ENCODE measurements at regions not wholly inside any gene's neighbourhood (a gene's known extent, or its start where the extent isn't known, plus 50 kb on each side); places are given as distances from the start of the nearest gene placed in this dataset.

GRCh38 chrX:54866609-54867008 lies 54.0 kb upstream of the TRO start:
- DNase-seq (no peak), FAIRE-seq (peak; percentile 27)
- Histone ChIP-seq H3K9ac (ENCODE audit: low read length in 3 of 3) (no peak overlapping the region), H3K27me3 (ENCODE audit: control insufficient read depth, insufficient read depth, low read length) (no peaks in the 10 kb centered on the region), H3K36me3 (ENCODE audit: control insufficient read depth in 2 of 3, insufficient read depth in 3 of 3, low read length in 3 of 3) (no peaks in the 10 kb centered on the region), H3K9me3 (ENCODE audit: control insufficient read depth in 2 of 3, insufficient read depth in 1 of 3, low read length in 3 of 3) (peaks cover 0 to 1% (median 0%) of the 10 kb centered on the region in 3 donors), H3K4me3 (ENCODE audit: low read length in 3 of 3) (no peak overlapping the region), H3K4me1 (ENCODE audit: control insufficient read depth in 2 of 3, insufficient read depth in 2 of 3, low read depth in 1 of 3, low read length in 3 of 3) (no peaks in the 10 kb centered on the region), H3K27ac (ENCODE audit: low read depth in 2 of 2, low read length in 2 of 2) (no peak overlapping the region)
- intact Hi-C loops (cut with DNase I), result no loop called here
- TF ChIP-seq, protein P1, sequence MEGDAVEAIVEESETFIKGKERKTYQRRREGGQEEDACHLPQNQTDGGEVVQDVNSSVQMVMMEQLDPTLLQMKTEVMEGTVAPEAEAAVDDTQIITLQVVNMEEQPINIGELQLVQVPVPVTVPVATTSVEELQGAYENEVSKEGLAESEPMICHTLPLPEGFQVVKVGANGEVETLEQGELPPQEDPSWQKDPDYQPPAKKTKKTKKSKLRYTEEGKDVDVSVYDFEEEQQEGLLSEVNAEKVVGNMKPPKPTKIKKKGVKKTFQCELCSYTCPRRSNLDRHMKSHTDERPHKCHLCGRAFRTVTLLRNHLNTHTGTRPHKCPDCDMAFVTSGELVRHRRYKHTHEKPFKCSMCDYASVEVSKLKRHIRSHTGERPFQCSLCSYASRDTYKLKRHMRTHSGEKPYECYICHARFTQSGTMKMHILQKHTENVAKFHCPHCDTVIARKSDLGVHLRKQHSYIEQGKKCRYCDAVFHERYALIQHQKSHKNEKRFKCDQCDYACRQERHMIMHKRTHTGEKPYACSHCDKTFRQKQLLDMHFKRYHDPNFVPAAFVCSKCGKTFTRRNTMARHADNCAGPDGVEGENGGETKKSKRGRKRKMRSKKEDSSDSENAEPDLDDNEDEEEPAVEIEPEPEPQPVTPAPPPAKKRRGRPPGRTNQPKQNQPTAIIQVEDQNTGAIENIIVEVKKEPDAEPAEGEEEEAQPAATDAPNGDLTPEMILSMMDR (IDR thresholded peaks at IDR 0.05; ENCODE audit: borderline replicate concordance, extremely low read depth, insufficient read depth), result no peak

Measured in kidney (tissue), 13 donors.